ENCODE measurements at regions not wholly inside any gene's neighbourhood (a gene's known extent, or its start where the extent isn't known, plus 50 kb on each side); places are given as distances from the start of the nearest gene placed in this dataset.
A peak's percentile ranks its signal among the peaks of the same experiment; 100 is the strongest.

DNA sequence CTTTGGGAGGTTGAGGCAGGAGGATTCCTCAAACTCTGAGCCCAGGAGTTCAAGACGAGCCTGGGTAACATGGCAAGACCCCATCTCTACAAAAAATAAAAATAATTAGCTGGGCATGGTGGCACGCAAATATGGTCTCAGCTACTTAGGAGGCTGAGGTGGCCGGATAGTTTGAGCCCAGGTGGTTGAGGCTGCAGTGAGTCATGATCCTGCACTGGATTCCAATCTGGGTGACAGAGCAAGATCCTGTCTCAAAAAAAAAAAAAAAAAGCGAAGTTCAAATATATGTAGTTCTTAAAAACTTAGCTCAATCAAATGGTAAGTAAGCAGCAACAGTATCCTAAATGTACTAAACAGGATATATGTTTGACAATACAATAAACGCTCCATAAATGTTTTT, 85.5 kb upstream of the SSTR1 start:
- DNase-seq: peak; percentile 15

DNA sequence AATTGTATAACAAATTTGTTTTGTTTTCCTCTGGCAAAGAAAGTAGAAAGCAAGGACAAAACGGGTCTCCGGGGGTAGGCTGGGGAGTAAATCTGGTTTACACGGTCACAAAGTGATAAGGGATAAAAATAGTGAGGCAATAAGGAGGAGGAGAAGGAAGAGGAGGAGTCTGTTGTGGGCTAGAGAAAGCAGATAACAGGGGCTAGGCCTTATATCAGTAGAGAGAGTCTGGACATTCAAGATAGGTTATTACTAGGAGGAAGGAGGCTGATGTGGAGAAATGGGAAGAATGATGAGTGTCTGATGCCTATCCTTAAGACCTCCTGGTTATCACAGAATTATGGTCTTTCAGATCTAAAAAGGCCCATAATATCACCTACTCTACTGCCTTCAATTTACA, 83.2 kb upstream of the SSTR1 start:
- no peak for DNase-seq

- no peak for DNase-seq
Measured at GRCh38 chr14:38125481-38126037, 82.1 kb upstream of the SSTR1 start.

- DNase-seq: no peak
Measured at GRCh38 chr14:38127356-38127755, 80.3 kb upstream of the SSTR1 start.

GRCh38 chr14:38127784-38128183, 79.9 kb upstream of the SSTR1 start:
- DNase-seq: peak; percentile 14

- DNase-seq: no peak
Measured at GRCh38 chr14:38128640-38129039, 79.1 kb upstream of the SSTR1 start.

DNA sequence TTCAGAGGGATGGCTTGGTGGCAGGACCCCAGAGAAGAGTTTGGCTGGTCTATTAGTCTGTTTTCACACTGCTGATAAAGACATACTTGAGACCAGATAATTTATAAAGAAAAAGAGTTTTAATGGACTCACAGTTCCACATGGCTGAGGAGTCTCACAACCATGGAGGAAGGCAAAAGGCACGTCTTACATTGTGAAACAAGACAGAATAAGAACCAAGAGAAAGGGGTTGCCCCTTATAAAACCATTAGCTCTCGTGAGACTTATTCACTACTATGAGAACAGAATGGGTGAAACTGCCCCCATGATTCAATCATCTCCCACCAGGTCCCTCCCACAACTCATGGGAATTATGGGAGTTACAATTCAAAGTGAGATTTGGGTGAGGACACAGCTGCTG, 78.5 kb upstream of the SSTR1 start:
- no peak for DNase-seq

DNA sequence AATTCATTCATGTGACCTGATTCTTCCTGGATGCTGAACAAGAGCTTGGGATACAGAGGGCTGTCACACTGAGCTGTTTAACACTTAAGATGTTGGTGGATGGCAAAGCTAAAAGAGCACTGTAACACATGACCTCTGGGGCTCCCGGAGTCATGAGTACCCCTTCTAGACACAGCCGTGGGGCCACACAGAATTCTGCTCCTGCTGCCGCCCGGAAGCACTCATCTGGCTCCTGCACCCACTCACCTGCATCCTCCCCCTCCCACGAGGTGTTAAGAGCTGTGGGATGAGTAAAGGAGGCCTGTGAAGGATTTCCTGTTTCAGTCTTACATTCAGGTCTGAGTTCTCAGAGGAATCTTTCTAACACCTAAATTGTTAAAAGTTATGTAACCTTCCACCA, 78.0 kb upstream of the SSTR1 start:
- DNase-seq: no peak

- DNase-seq: no peak
Measured at GRCh38 chr14:38134416-38135030, 73.2 kb upstream of the SSTR1 start.

DNA sequence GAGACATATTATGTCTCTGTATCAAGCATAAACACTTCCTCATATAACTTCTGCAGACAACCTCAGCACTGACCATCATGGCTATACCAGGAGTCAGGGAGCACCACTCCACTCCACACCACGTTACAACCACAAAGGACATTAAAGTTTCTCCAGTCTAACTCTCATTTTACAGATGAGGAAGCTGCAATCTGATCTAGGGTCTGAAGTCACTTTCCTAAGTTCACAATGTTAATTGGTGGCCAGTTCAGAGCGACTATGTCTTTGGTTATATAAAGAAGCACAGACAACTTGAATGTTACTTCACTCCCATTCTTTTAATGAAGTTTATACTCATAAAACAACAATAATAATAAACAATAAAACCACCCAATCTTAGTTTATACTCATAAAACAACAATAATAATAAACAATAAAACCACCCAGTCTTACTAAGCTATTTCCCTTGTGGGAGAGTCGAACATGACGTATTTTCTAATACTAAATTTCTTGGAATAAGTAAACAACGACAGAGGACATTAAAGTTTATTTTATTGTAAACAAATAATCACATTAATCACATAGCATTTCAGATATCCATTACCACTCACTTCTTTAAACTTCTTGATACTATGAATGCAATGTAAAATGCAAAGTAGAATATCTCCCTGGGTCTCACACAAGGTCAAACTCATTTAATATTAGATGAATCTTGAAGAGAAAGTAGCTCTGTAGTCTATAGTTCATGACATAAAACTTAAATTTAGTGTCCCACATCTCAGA, 72.4 kb upstream of the SSTR1 start:
- DNase-seq: no peak

DNA sequence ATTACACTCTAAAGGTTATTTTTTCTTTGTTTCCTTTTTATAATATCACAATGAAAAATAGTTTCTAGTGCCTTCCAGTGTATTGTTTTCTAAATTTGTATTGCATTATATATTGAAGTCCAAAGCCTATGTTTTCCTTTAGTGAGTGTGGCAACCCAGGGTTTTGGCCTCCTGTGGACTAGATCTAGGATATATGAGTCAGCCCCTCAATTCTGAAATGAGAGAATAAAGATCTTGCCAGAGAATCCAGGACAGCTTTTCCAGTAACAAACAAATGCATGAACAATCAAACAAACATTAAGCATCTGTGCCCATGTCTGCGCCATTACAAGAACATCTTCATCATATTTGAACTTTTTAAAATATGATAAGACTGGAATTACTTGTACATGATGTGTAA, 70.7 kb upstream of the SSTR1 start:
- DNase-seq: peak; percentile 21

DNA sequence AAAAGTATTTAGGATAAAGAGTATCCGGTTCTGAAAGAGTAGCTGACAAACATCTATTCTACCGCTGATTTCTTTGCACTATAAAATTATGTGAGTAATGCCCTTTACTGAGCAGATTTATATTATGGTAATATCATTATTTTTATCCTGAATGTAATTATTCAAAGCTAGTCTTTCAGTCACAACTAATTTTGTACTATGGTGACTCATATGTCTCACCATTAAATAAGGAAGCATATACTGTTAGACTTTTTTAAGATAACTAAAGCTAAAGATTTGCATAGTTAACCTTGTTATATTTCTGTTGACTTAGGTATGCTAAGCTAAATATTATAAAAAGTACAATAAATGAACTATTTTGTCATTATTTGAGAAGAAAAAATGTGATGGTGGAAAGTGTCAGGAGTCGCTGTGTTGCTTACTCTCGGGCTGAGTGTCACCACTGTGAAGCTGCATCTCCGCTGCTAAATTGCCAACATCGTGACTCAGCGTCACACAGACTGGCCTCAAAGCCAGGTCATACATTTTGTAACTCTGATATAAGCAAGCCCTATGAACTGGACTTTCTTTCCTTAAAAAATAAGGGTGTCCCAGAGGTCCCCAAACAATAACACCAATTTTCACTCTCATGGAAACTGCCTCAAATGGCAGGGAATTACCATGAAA, 69.1 kb upstream of the SSTR1 start:
- no peak for DNase-seq

DNA sequence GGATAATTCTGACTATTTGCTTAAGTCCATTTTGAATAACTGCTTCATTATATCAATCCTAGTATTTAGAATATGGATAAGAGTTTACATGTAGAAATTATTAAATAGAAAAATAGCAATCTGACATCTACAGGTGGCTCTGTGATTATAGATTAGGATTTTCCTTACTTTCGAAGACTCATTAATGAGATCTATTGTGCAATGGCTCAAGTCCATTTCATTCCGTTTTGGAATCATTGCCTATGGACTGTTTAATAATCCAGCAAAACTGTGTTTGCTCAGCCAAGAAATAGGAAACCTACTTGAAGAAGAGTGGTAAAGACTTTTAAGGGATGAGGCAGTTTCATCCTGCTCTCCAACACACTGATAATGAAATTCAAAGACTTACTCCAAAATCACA, 67.8 kb upstream of the SSTR1 start:
- no peak for DNase-seq

DNA sequence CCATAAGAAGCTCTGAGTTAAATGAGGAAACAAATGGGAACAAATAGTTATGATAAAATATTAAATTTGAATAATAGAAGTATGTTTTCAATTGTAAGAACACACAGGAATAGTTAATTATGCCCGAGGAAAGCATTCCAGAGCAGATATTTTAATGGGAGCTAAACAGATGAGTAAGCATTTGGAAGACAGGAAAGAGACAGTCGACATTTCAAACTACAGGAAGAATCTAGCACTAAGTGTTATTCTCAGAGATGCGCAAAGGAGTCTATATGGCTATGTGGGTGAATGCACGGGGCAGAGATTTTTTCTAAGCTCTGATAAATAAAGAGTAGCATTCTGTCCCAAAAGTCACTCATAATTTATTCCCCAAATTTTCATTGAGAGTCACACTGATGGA, 64.5 kb upstream of the SSTR1 start:
- DNase-seq: peak; percentile 65

- DNase-seq: peak; percentile 83
Measured at GRCh38 chr14:38143659-38144505, 63.8 kb upstream of the SSTR1 start.

DNA sequence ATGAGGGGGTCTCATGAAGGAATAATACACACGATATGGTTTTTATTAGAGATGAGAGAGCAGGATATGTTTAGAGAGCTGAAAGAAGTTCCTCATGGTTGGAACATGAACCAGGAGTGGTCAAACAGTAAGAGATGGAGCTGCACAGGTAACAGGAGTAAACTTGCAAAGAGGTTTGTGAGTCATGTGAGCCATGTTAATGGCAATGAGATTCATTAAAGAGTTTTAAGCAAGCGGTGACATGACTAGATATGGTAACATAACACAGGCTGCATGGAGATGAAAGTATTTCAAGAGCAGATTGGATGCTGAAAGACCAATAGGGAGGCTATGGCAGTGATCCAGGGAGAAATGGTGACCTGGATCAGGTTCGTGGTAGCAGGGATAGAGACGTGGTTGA, 62.6 kb upstream of the SSTR1 start:
- DNase-seq: no peak

- DNase-seq: no peak
Measured at GRCh38 chr14:38150075-38150474, 57.6 kb upstream of the SSTR1 start.

All from fibroblast of skin of abdomen (primary cell).